Right cardiac atrium (tissue), 5 donors: ENCODE measurements at regions not wholly inside any gene's neighbourhood (a gene's known extent, or its start where the extent isn't known, plus 50 kb on each side); places are given as distances from the start of the nearest gene placed in this dataset.

Experiments
- ATAC-seq, 2 donors: fragments of 200-7000 bp; cut with Tn5 transposase; one replicate each; pipeline versions ENCODE4 v1.8.0 to v1.9.1; 2020; ENCODE audit warnings: moderate library complexity in 2 of 2, mild to moderate bottlenecking in 1 of 2
- DNase-seq, 3 donors: peaks; one replicate each; pipeline ENCODE4 v3.0.0-alpha.2; 2020
- H3K27ac ChIP-seq: one replicate; pipeline ENCODE4 v1.5.1; 2013; ENCODE audit warnings: mild to moderate bottlenecking, low read length, control low read depth, moderate library complexity
- H3K27me3 ChIP-seq: one replicate; pipeline ENCODE4 v1.6.1; 2013; ENCODE audit not compliant: control insufficient read depth, insufficient read depth
- H3K4me1 ChIP-seq: one replicate; pipeline ENCODE4 v1.6.1; 2013; ENCODE audit warnings: low read length; ENCODE audit not compliant: control insufficient read depth, insufficient read depth
- H3K4me3 ChIP-seq: one replicate; pipeline ENCODE4 v1.5.1; 2013; ENCODE audit warnings: low read length, control low read depth
- H3K9me3 ChIP-seq: one replicate; pipeline ENCODE4 v1.6.1; 2013; ENCODE audit warnings: low read length; ENCODE audit not compliant: control insufficient read depth
- WGBS: extraction: QIAGEN DNeasy Blood & Tissue Kit; methylation state at CpG from one replicate; pipeline ENCODE4 v1.1.7; 2013; 5-methylcytosine and 5-hydroxymethylcytosine counted together
- intact Hi-C, 4 donors: fragments of 100-400 bp; cut with DNase I; formaldehyde crosslinking; loops; one replicate each; pipeline versions ENCODE4 v1.11.0 to v1.14.0; 2022 to 2023
- donor health status: healthy with polysubstance abuse.
- donor health status: DM: no; HTN: yes; CAD: no.
- donor health status: DM: no; HTN: no; CAD: no.
- donor health status: DM: no; HTN: yes; CAD: no; lungs with severe emphysema.
- donor health status: DM: yes; HTN: yes; CAD: no.

- WGBS = 46% methylated on average over 4 of the region's 4 CpGs
- intact Hi-C loops = no loop called here
- ATAC-seq (no peak), DNase-seq (no peak)
- Histone ChIP-seq H3K27me3 (no peaks in the 10 kb centered on the region), H3K4me1 (no peaks in the 10 kb centered on the region), H3K4me3 (no peak overlapping the region), H3K27ac (no peak overlapping the region), H3K9me3 (no peaks in the 10 kb centered on the region)
These were observed 91.7 kb upstream of the BCAT1 start for GRCh38 chr12:25040593-25040992.

GRCh38 chr12:25034676-25035075, 85.8 kb upstream of the BCAT1 start:
- Histone ChIP-seq H3K9me3 (no peaks in the 10 kb centered on the region), H3K27ac (no peak overlapping the region), H3K27me3 (no peaks in the 10 kb centered on the region), H3K4me1 (no peaks in the 10 kb centered on the region), H3K4me3 (no peak overlapping the region)
- WGBS = 39% methylated on average over 4 of the region's 4 CpGs
- no peak for ATAC-seq
- intact Hi-C loops = no loop called here
- DNase-seq = no peak

GRCh38 chr12:25025951-25026490, 77.1 kb upstream of the BCAT1 start:
- Histone ChIP-seq H3K27ac (no peak overlapping the region), H3K9me3 (no peaks in the 10 kb centered on the region), H3K4me3 (no peak overlapping the region), H3K4me1 (no peaks in the 10 kb centered on the region), H3K27me3 (no peaks in the 10 kb centered on the region)
- intact Hi-C loops = no loop called here
- no peak for ATAC-seq
- 97% methylated on average over 1 of the region's 1 CpG for WGBS
- DNase-seq = no peak

- H3K27ac ChIP-seq = no peak overlapping the region
- ATAC-seq (no peak), DNase-seq (no peak)
- H3K9me3 ChIP-seq = no peaks in the 10 kb centered on the region
- no peaks in the 10 kb centered on the region for H3K4me1 ChIP-seq
- no peaks in the 10 kb centered on the region for H3K27me3 ChIP-seq
- no peak overlapping the region for H3K4me3 ChIP-seq
- intact Hi-C loops = no loop called here
- 69% methylated on average over 4 of the region's 4 CpGs for WGBS
These were observed 76.4 kb upstream of the BCAT1 start for GRCh38 chr12:25025260-25025659.

GRCh38 chr12:25023808-25024207, 74.9 kb upstream of the BCAT1 start:
- 78% methylated on average over 4 of the region's 4 CpGs for WGBS
- Histone ChIP-seq H3K27me3 (no peaks in the 10 kb centered on the region), H3K27ac (no peak overlapping the region), H3K4me3 (no peak overlapping the region), H3K4me1 (no peaks in the 10 kb centered on the region), H3K9me3 (peaks cover 7% of the 10 kb centered on the region)
- no peak for DNase-seq
- intact Hi-C loops = no loop called here
- no peak for ATAC-seq

- no peak overlapping the region for H3K4me3 ChIP-seq
- ATAC-seq = no peak
- 86% methylated on average over 7 of the region's 7 CpGs for WGBS
These were observed 71.8 kb upstream of the BCAT1 start for GRCh38 chr12:25020621-25021243.

GRCh38 chr12:25018146-25018545, 69.2 kb upstream of the BCAT1 start:
- H3K4me1 ChIP-seq = no peaks in the 10 kb centered on the region
- no peaks in the 10 kb centered on the region for H3K27me3 ChIP-seq
- H3K4me3 ChIP-seq = no peak overlapping the region
- ATAC-seq (no peak), DNase-seq (no peak)
- intact Hi-C loops = no loop called here
- peaks cover 7% of the 10 kb centered on the region for H3K9me3 ChIP-seq
- H3K27ac ChIP-seq = no peak overlapping the region
- 89% methylated on average over 3 of the region's 3 CpGs for WGBS

More at GRCh38 chr12:25020621-25021243, 71.8 kb upstream of the BCAT1 start:
- intact Hi-C loops = no loop called here
- Histone ChIP-seq H3K27ac (no peak overlapping the region), H3K4me1 (no peaks in the 10 kb centered on the region), H3K9me3 (peaks cover 7% of the 10 kb centered on the region), H3K27me3 (no peaks in the 10 kb centered on the region)
- DNase-seq = no peak

- intact Hi-C loops = no loop called here
- Histone ChIP-seq H3K4me3 (no peak overlapping the region), H3K27ac (no peak overlapping the region), H3K9me3 (peaks cover 7% of the 10 kb centered on the region), H3K4me1 (no peaks in the 10 kb centered on the region), H3K27me3 (no peaks in the 10 kb centered on the region)
- ATAC-seq (no peak), DNase-seq (no peak)
- WGBS = 80% methylated on average over 3 of the region's 3 CpGs
These were observed 68.4 kb upstream of the BCAT1 start for GRCh38 chr12:25017336-25017735.

GRCh38 chr12:25014961-25015360, 66.1 kb upstream of the BCAT1 start:
- Histone ChIP-seq H3K27me3 (no peaks in the 10 kb centered on the region), H3K4me3 (no peak overlapping the region), H3K27ac (no peak overlapping the region), H3K4me1 (no peaks in the 10 kb centered on the region), H3K9me3 (peaks cover 7% of the 10 kb centered on the region)
- no peak for DNase-seq
- ATAC-seq = no peak
- intact Hi-C loops = no loop called here
- 75% methylated on average over 2 of the region's 2 CpGs for WGBS

- 94% methylated on average over 4 of the region's 4 CpGs for WGBS
These were observed 64.2 kb upstream of the BCAT1 start for GRCh38 chr12:25013061-25013460.

GRCh38 chr12:25009496-25010092, 60.7 kb upstream of the BCAT1 start:
- Histone ChIP-seq H3K4me3 (no peak overlapping the region), H3K27me3 (no peaks in the 10 kb centered on the region), H3K9me3 (no peaks in the 10 kb centered on the region), H3K4me1 (no peaks in the 10 kb centered on the region), H3K27ac (no peak overlapping the region)
- DNase-seq (no peak), ATAC-seq (no peak)
- intact Hi-C loops = no loop called here
- 86% methylated on average over 2 of the region's 2 CpGs for WGBS

More at GRCh38 chr12:25013061-25013460, 64.2 kb upstream of the BCAT1 start:
- Histone ChIP-seq H3K4me1 (no peaks in the 10 kb centered on the region), H3K4me3 (no peak overlapping the region), H3K27me3 (no peaks in the 10 kb centered on the region), H3K27ac (no peak overlapping the region), H3K9me3 (no peaks in the 10 kb centered on the region)
- no peak for DNase-seq
- intact Hi-C loops = no loop called here
- no peak for ATAC-seq
